HG03565 (cell line): ENCODE measurements at regions not wholly inside any gene's neighbourhood (a gene's known extent, or its start where the extent isn't known, plus 50 kb on each side); places are given as distances from the start of the nearest gene placed in this dataset.

Experiments
- ATAC-seq: cut with Tn5 transposase; IDR thresholded peaks from one replicate; pipeline ENCODE4 v1.9.1; 2021; ENCODE audit warnings: mild to moderate bottlenecking, moderate library complexity; ENCODE audit not compliant: unreplicated experiment

GRCh38 chr3:189554868-189555557 lies 76.2 kb upstream of the TP63 start:
- ATAC-seq: no peak

- ATAC-seq: no peak
Measured at GRCh38 chr3:189555558-189555881, 75.7 kb upstream of the TP63 start.

- ATAC-seq: no peak
Measured at GRCh38 chr3:189557824-189558223, 73.4 kb upstream of the TP63 start.

GRCh38 chr3:189561256-189561655 lies 69.9 kb upstream of the TP63 start:
- no peak for ATAC-seq

GRCh38 chr3:189563853-189564563 lies 67.2 kb upstream of the TP63 start:
- ATAC-seq: peak; percentile 86

GRCh38 chr3:189566550-189567130 lies 64.5 kb upstream of the TP63 start:
- ATAC-seq: no peak

- no peak for ATAC-seq
Measured at GRCh38 chr3:189567322-189567721, 63.9 kb upstream of the TP63 start.

- peak; percentile 21 for ATAC-seq
Measured at GRCh38 chr3:189567766-189568420, 63.3 kb upstream of the TP63 start.

- no peak for ATAC-seq
Measured at GRCh38 chr3:189568961-189569360, 62.2 kb upstream of the TP63 start.

GRCh38 chr3:189569473-189569872 lies 61.7 kb upstream of the TP63 start:
- no peak for ATAC-seq

GRCh38 chr3:189570916-189571315 lies 60.3 kb upstream of the TP63 start:
- peak; percentile 51 for ATAC-seq

GRCh38 chr3:189572249-189572648 lies 58.9 kb upstream of the TP63 start:
- no peak for ATAC-seq

- peak; percentile 37 for ATAC-seq
Measured at GRCh38 chr3:189573004-189573403, 58.2 kb upstream of the TP63 start.

- ATAC-seq: no peak
Measured at GRCh38 chr3:189576486-189576885, 54.7 kb upstream of the TP63 start.

GRCh38 chr3:189577050-189577951 lies 53.9 kb upstream of the TP63 start:
- ATAC-seq: no peak

- no peak for ATAC-seq
Measured at GRCh38 chr3:189580190-189580589, 51.0 kb upstream of the TP63 start.
